ENCODE measurements at regions not wholly inside any gene's neighbourhood (a gene's known extent, or its start where the extent isn't known, plus 50 kb on each side); places are given as distances from the start of the nearest gene placed in this dataset.

GRCh38 chr11:109586789-109587188 lies 164.8 kb downstream of the C11orf87 start:
- no peak overlapping the region for H3K4me3 ChIP-seq (replicated peaks; ENCODE audit: low read depth, low read length)
- TF ChIP-seq CTCF (IDR thresholded peaks at IDR 0.05; ENCODE audit: low read length, missing control alignments) = no peak
- no peak for DNase-seq (ENCODE audit: low read depth)

GRCh38 chr11:109590782-109591181 lies 168.8 kb downstream of the C11orf87 start:
- no peak overlapping the region for H3K4me3 ChIP-seq (replicated peaks; ENCODE audit: low read depth, low read length)
- no peak for TF ChIP-seq CTCF (IDR thresholded peaks at IDR 0.05; ENCODE audit: low read length, missing control alignments)
- DNase-seq (ENCODE audit: low read depth) = peak; percentile 1

DNA sequence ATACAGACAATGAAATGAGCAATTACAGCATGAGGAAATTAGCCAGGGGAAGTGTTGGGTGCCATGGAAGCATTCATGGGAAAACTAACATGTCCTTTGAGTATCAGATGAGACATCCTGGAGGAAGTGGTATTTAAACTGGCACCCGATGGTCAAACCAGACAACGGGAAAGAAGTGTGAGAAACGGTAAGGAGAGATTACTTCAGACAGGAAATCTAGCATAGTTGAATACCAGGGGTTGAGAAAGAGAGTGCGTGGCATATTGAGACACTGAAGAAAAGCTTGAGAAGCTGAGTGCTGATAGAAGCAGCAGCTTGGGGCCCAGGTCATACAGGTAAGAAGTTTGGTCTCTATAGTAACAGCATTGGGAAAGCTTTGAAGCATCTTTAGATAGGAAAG lies 175.3 kb downstream of the C11orf87 start:
- H3K4me3 ChIP-seq (replicated peaks; ENCODE audit: low read depth, low read length) = no peak overlapping the region
- no peak for TF ChIP-seq CTCF (IDR thresholded peaks at IDR 0.05; ENCODE audit: low read length, missing control alignments)
- DNase-seq (ENCODE audit: low read depth) = no peak

- TF ChIP-seq CTCF (IDR thresholded peaks at IDR 0.05; ENCODE audit: low read length, missing control alignments) = no peak
- peak; percentile 11 for DNase-seq (ENCODE audit: low read depth)
- no peak overlapping the region for H3K4me3 ChIP-seq (replicated peaks; ENCODE audit: low read depth, low read length)
These were observed 182.8 kb downstream of the C11orf87 start for GRCh38 chr11:109604481-109605400.

GRCh38 chr11:109606256-109606655 lies 184.3 kb downstream of the C11orf87 start:
- TF ChIP-seq CTCF (IDR thresholded peaks at IDR 0.05; ENCODE audit: low read length, missing control alignments) = no peak
- H3K4me3 ChIP-seq (replicated peaks; ENCODE audit: low read depth, low read length) = no peak overlapping the region
- no peak for DNase-seq (ENCODE audit: low read depth)

GRCh38 chr11:109609454-109610185 lies 187.6 kb downstream of the C11orf87 start:
- DNase-seq (ENCODE audit: low read depth) = no peak
- no peak overlapping the region for H3K4me3 ChIP-seq (replicated peaks; ENCODE audit: low read depth, low read length)
- no peak for TF ChIP-seq CTCF (IDR thresholded peaks at IDR 0.05; ENCODE audit: low read length, missing control alignments)
